T-helper 2 cell (primary cell): ENCODE measurements at regions not wholly inside any gene's neighbourhood (a gene's known extent, or its start where the extent isn't known, plus 50 kb on each side); places are given as distances from the start of the nearest gene placed in this dataset.
A peak's percentile ranks its signal among the peaks of the same experiment; 100 is the strongest.
"Not testable (repeated sequence)": the region's sequence is repeated elsewhere in the genome, so short reads cannot be mapped to it uniquely, and the experiment has no call there.

Source experiments
- DNase-seq, 5 experiments: peaks; one replicate each; pipeline versions ENCODE4 v3.0.0 to v3.0.0-alpha.2; 2012 to 2022

- no peak for DNase-seq
Observed at GRCh38 chr17:77322514-77323412, 182.0 kb downstream of the SEC14L1 start.

DNA sequence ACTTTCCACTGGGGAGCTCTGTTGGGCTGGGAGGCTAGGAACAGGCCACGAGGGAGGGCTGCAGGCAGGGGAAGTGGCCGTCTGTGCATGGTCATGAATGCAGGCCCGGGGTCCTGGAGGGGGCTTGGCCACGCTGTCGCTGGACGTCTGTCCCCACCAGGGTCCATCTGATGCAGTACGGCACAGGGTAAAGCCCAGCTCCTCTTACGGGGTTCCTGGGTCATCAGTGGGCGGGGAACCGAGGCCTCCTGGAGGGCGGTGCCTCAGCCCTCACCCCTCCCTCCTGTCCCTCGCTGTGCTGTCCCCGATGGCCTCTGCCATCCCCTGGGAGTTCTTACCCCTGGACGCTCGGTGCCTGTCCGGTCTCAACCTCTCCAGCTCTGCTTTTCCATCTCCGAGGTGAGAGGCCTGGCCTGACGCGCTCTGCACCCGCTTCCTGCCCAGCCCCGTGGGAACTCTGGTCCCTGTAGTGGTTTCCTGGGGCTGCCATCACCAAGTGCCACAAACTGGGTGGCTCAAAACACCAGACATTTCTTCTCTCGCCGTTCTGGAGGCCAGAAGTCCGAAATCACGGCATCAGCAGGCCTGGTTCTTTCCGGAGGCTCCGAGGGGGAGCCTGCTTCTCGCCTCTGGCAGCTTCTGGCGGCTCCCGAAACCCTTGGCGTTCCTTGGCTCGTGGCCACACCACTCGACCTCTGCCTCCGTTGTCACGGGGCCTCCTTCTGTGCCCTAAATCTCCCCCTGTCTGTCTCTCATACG, 182.8 kb downstream of the SEC14L1 start:
- peak in 1 of 5 experiments; percentile 21 for DNase-seq

- no peak for DNase-seq
Observed at GRCh38 chr17:77324227-77324626, 183.5 kb downstream of the SEC14L1 start.

- no peak for DNase-seq
Observed at GRCh38 chr17:77325577-77326075, 184.9 kb downstream of the SEC14L1 start.

DNA sequence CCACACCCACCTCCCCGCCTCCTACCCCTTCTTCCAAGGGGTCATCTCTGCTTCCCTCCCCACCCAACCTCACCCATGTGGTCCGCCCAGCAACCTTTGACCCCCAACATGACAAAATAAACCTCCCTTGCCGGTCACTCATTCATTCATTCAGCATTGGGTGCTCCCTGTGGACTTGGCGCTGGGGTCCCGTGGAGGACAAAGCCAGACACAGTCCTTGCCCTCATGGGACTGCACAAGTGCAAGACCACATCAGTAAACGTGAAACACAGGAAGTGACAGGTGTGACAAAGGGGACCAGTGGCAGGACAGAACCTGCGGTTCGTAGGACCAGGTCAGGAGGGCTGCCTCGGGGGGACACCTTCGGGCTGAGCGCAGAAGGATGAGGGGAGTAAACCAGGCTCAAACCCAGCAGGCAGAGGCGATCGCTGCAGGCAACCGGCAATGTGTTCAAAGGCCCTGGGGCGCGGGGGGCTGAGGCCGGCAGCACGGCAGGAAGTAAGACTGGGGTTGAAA, 185.4 kb downstream of the SEC14L1 start:
- DNase-seq, result no peak

DNA sequence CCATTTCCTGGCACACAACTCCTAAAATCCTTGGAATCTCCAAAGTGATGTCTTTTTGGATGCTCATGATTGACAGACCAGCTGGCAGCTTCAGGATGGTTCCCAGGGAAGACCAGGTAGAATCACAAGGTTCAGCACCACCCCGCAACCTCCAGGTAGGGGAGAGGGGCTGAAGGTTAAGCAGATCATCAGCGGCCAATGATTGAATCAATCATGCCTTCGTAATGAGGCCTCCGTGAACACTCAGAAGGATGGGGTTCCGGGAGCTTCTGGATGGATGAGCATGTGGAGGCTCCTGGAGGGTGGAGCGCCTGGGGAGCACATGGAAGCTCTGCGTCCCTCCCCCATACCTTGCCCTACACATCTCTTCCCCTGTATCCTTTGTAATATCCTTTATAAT, 185.9 kb downstream of the SEC14L1 start:
- DNase-seq, result no peak

DNA sequence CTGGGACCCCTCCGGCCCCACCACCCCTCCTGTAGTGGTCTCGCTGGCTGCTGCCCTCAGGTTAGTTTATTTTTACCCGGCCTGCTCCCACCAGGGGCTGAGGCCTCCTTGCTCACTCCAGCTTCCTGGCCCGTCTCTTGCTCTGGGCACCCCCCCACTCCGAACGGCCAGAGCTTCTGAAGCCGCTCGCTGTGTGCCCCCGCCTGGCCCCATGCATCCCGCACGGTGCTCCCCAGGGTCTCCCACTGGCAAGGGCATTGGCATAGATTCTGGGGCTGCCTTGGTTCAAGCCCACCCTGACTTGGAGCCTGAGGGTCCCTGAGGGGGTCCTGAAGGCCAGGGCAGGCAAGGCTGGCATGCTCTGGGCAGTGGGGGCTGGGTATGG, 186.4 kb downstream of the SEC14L1 start:
- no peak for DNase-seq

GRCh38 chr17:77327566-77328464, 187.0 kb downstream of the SEC14L1 start:
- DNase-seq, result no peak

DNA sequence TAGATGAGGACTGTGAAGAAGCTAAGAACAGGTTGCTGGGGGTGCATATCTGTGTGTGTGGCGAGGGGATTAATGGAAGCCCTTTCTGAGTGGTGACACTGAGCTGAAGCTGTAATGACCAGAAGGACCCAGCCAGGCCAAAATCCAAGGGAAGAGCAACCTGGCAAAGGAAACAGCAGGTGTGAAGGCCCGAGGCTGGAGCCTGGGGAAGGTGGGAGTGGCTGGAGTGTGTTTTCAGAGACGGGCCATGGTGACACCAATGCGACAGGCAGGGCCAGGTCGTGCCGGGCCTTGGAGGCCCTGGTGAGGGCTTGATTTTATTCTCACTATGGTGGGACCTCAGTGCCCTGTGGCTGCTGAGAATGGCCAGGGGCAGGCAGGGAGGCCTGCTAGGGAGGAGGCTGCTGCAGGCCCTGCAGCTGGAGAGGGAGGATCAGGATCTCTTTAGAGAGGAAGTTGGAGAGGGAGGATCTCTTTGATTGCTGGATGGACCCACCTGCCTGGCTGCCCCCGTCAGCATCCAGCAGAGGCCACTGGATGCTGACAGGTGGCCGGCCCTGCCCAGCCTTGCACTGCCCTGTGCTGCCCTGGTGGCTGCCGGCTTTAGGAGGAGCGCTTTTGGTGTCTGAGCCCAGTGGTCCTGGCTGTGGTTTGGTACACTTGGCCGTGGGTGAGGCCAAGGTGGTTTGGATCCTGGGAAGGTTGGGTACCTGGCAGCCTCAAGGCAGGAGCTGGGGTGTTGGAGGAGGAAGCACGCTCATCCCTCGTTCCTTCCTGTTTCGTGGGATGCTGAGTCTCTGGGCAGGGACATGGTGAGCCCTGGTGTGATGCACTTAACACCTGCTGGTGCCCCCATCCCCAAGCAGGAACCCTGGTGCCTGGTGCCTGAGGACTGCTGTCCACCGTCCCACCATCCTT, 188.3 kb downstream of the SEC14L1 start:
- DNase-seq, result no peak

- no peak for DNase-seq
Observed at GRCh38 chr17:77329741-77330531, 189.2 kb downstream of the SEC14L1 start.

- DNase-seq, result no peak
Observed at GRCh38 chr17:77330602-77331081, 189.9 kb downstream of the SEC14L1 start.

DNA sequence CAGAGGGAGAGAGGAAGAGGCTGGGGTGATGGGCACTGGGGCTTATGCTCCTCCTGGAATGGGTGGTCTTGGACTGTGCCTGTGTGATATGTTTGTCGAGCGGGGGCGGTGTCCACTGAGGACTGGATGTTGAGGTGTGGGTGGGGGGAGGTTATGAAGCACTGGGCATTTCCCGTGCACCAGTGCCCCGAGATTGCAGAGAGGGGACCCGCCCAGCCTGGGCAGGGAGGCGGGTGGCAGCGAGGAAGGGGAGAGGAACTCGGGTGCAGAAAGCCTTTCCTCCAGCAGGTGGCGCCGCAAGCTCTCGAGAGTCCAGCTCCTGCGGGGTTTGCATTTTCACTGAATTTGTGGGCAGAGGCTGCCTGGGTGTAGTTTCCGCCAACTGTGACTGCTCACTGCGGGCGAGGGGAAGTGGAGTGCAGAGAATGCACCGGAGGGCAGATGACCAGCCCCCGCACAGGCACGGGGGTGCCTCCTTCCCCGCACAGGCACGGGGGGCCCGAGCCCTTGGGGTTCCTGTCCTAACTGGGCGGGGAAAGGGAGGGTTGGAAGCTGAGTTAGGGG, 190.6 kb downstream of the SEC14L1 start:
- DNase-seq, result peak; percentile 88 to 95 (median 93)

GRCh38 chr17:77332034-77332971, 191.5 kb downstream of the SEC14L1 start:
- peak in 3 of 5 experiments; percentile 32 to 91 (median 76) for DNase-seq

DNA sequence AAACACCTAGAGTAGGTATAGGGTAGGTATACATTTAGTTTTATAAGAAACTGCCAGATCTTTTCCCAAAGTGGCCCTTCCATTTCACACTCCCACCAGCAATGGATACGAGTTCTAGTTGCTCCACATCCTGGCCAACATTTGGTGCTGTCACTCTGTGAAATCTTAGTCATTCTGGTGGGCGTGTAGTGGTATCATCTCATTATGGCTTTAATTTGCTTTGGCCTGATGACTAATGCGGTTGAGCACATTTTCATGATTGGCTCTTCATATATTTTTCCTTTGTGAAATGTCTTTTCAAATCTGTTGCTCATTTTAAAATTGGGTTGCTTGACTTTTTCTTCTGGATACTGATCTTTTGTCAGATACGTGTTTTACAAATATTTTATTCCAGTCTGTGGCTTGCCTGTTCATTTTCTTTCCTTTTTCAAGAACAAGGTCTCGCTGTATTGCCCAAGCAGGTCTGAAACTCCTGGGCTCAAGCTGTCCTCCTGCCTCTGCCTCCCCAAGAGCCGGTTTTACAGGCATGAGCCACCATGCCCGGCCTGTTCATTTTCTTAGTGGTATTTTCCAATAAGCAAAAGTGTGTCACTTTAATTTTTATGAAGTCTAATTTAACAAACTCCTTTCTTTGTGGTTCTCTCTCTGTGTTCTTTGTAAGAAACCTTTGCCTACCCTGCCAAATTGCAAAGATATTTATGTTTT, 192.4 kb downstream of the SEC14L1 start:
- peak in 1 of 5 experiments; percentile 70 for DNase-seq

DNA sequence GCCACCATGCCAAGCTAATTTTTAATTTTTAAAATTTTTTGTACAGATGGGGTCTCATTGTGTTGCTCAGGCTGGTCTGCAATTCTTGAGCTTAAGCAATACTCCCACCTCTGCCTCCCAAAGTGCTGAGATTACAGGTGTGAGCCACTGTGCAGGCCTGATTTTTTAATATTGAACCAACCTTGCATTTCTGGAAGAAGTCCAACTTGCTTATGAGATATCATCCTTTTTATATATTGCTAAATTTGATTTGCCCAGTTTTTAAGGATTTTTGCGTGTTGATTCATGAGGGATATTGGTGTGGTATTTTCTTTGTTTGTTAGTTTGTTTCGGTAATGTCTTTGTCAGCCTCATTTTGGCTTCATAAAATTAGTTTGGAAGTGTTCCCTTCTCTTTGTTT, 196.4 kb downstream of the SEC14L1 start:
- no peak for DNase-seq

GRCh38 chr17:77341069-77341541, 200.3 kb downstream of the SEC14L1 start:
- peak in 1 of 5 experiments; percentile 45 for DNase-seq

DNA sequence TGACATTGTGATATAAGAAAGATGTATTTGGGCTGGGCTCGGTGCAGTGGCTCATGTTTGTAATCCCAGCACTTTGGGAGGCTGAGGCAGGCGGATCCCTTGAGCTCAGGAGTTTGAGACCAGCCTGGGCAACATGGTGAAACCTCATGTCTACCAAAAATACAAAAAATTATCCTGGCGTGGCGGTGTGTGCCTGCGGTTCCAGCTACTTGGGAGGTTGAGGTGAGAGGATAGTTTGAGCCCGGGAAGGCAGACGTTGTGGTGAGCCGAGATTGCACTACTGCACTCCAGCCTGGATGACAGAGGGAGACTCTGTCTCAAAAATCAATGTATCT, 201.9 kb downstream of the SEC14L1 start:
- not testable (repeated sequence) for DNase-seq
